ENCODE measurements at regions not wholly inside any gene's neighbourhood (a gene's known extent, or its start where the extent isn't known, plus 50 kb on each side); places are given as distances from the start of the nearest gene placed in this dataset.

DNA sequence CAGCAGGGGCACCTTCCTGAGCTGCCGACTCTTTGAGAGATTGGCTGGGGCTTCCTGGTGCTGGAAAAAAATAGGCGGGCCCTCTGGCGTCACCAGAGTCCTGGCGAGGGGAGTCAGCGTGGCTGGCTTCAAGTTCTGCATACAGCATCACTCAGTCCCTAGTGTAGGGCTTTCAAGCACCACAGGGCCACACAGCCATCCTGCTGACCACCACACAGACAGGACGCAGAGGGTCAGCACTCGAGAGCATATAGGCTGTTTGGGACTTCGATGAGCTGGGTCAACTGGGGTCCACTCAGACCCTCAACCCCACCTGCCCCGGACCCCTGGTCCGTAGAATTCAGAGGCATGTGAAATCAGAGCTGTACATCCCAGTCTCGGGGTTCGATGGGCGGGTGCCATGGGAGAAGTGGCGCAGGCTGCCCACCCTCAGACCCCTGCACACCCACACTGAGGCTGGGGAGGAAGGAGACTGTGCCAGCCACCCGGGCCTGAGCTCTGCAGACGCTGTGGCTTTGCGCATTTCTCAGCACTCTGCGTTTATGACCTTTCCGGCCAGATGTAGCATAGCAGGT lies 1131.9 kb downstream of the BRD1 start:
- Mint-ChIP-seq H3K9me3 (peaks cover 40% of the 10 kb centered on the region), H3K4me1 (ENCODE audit: low read depth) (no peaks in the 10 kb centered on the region), H3K27me3 (ENCODE audit: insufficient read depth) (peaks cover 2% of the 10 kb centered on the region)

DNA sequence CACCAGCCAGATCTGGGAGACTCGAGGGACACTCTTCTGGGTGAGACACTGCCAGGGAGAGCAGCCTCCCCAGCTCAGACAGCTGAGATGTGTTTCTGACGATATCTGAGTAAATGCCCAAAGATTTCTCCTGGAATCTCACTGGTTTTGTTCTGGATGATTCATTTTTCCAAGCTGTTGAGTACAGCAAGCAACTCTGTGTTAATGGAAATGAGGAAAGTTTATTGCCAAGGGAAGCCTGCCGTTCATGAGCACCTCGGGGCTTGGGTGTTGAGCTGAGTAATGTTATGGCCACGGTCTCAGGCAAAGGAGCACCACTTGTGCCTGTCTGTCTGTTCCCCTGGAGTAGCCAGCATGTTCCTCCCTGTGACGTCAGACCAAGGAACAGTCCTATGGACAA lies 1132.4 kb downstream of the BRD1 start:
- no peak overlapping the region for H3K4me3 Mint-ChIP-seq
- TF ChIP-seq, protein P1, sequence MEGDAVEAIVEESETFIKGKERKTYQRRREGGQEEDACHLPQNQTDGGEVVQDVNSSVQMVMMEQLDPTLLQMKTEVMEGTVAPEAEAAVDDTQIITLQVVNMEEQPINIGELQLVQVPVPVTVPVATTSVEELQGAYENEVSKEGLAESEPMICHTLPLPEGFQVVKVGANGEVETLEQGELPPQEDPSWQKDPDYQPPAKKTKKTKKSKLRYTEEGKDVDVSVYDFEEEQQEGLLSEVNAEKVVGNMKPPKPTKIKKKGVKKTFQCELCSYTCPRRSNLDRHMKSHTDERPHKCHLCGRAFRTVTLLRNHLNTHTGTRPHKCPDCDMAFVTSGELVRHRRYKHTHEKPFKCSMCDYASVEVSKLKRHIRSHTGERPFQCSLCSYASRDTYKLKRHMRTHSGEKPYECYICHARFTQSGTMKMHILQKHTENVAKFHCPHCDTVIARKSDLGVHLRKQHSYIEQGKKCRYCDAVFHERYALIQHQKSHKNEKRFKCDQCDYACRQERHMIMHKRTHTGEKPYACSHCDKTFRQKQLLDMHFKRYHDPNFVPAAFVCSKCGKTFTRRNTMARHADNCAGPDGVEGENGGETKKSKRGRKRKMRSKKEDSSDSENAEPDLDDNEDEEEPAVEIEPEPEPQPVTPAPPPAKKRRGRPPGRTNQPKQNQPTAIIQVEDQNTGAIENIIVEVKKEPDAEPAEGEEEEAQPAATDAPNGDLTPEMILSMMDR (IDR thresholded peaks at IDR 0.05): no peak
- no peak overlapping the region for H3K27ac Mint-ChIP-seq
- no peaks in the 10 kb centered on the region for H3K4me1 Mint-ChIP-seq (ENCODE audit: low read depth)
- no peaks in the 10 kb centered on the region for H3K36me3 Mint-ChIP-seq (ENCODE audit: low read depth)
- DNase-seq: no peak
- peaks cover 2% of the 10 kb centered on the region for H3K27me3 Mint-ChIP-seq (ENCODE audit: insufficient read depth)
- peaks cover 46% of the 10 kb centered on the region for H3K9me3 Mint-ChIP-seq

More for the DNA sequence above, 1131.9 kb downstream of the BRD1 start:
- no peak overlapping the region for H3K4me3 Mint-ChIP-seq
- TF ChIP-seq, protein P1 (IDR thresholded peaks at IDR 0.05): no peak
- H3K27ac Mint-ChIP-seq: no peak overlapping the region
- no peak for DNase-seq
- no peaks in the 10 kb centered on the region for H3K36me3 Mint-ChIP-seq (ENCODE audit: low read depth)

DNA sequence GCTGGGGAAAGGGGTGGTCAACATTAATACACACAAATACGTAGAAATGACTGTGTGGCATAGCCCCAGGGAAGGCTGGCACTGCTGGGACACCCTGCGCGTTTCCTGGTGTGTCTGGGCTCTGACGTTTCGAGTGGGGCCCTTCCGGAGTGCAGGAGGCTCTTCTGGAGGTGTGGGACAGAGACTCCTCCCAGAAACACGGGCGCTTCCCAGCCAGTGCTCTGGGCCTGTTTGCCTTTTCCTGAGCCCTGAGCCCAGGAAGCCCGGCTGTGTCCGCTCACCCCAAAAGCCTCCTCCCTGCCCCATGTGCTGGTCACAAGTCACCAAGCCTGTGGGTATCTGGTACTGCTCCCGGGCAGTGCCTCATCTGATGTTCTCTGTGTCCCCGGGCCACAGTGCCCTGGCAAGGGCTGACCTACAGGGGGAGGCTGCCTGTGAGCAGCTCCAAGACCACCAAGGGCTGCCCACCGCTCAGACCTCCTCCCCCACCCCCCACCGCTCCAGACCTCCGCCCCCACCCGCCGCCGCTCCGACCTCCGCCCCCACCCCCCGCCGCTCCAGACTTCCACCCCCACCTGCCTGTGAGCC lies 1133.3 kb downstream of the BRD1 start:
- Mint-ChIP-seq H3K36me3 (ENCODE audit: low read depth) (no peaks in the 10 kb centered on the region), H3K4me3 (no peak overlapping the region), H3K4me1 (ENCODE audit: low read depth) (no peaks in the 10 kb centered on the region), H3K27me3 (ENCODE audit: insufficient read depth) (peaks cover 2% of the 10 kb centered on the region), H3K27ac (no peak overlapping the region), H3K9me3 (peaks cover 40% of the 10 kb centered on the region)
- TF ChIP-seq, protein P1 (IDR thresholded peaks at IDR 0.05): no peak
- DNase-seq: no peak

DNA sequence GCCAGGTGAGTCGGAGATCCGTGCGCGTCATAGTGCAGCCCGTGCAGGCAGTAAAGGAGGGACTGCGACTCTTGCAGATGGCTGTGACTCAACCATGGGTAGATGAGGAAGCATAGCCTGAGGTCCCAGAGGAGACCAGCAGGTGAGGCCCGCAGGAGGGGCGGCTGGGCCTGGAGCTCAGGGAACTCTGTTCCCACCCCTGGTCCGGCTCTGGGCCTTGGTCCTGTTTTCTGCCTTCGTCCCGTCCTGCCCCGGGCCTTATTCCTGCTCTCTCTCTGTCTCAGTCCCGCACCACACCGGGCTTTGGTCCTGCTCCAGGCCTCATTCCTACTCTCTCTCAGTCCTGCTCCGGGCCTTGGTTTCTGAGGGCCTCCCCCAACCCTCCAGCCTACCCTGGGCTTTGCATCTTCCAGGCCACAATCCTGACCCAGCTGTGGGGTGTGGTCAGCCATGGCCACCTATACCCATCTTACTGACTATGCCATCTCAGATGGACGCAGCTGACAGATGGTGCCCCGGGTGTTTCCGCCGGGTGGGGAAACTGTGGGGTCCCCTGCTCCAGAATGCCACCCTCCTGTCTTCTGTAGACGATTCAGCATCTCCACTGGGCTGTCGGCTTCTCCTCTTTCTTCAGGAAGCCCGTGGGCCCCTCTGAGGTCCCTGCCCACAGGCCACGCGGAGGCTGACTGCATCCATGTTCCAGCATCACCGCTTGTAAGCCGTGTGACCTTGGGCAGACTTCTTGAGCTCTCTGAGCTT lies 1134.1 kb downstream of the BRD1 start:
- peaks cover 41% of the 10 kb centered on the region for H3K9me3 Mint-ChIP-seq
- TF ChIP-seq, protein P1 (IDR thresholded peaks at IDR 0.05): no peak
- no peaks in the 10 kb centered on the region for H3K36me3 Mint-ChIP-seq (ENCODE audit: low read depth)
- no peak overlapping the region for H3K27ac Mint-ChIP-seq
- no peak for DNase-seq
- peaks cover 2% of the 10 kb centered on the region for H3K27me3 Mint-ChIP-seq (ENCODE audit: insufficient read depth)
- no peak overlapping the region for H3K4me3 Mint-ChIP-seq
- H3K4me1 Mint-ChIP-seq (ENCODE audit: low read depth): no peaks in the 10 kb centered on the region

DNA sequence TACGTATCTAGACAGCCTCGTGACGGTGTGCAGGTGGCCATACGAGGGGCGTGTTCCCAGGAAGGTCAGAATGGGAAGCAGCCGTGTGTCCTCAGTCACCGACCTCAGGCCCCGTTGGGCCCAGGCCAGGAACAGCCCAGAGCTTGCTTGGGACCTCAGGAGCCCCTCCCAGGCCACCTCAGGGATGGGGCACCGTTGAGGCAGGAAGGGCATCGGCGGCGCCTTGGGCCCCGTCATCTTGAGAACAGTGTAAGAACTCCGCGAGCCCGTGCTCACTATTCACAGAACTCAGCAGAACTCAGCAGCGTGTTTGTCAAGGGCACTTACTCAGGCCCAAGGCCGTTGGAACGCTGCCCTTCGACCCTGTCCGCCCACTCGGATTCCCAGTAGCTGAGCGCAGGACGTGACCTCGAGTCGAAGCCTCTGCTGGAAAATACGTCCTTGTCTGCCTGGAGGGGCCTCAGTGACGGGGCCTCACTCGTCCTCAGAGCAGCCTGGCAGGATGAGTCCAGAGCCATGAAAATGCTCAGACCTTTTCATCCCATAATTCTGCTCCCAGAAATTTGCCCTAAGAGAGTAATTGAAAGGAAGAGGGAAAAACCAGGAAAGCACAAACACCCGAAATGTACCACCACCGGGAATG lies 1134.8 kb downstream of the BRD1 start:
- Mint-ChIP-seq H3K4me1 (ENCODE audit: low read depth) (no peaks in the 10 kb centered on the region), H3K27me3 (ENCODE audit: insufficient read depth) (peaks cover 2% of the 10 kb centered on the region), H3K4me3 (no peak overlapping the region), H3K9me3 (peaks cover 43% of the 10 kb centered on the region), H3K27ac (no peak overlapping the region), H3K36me3 (ENCODE audit: low read depth) (no peaks in the 10 kb centered on the region; the same call in 1 of the 2 replicates)
- TF ChIP-seq, protein P1 (IDR thresholded peaks at IDR 0.05): no peak
- no peak for DNase-seq
